ENCODE measurements at regions not wholly inside any gene's neighbourhood (a gene's known extent, or its start where the extent isn't known, plus 50 kb on each side); places are given as distances from the start of the nearest gene placed in this dataset.
A peak's percentile ranks its signal among the peaks of the same experiment; 100 is the strongest.

DNA sequence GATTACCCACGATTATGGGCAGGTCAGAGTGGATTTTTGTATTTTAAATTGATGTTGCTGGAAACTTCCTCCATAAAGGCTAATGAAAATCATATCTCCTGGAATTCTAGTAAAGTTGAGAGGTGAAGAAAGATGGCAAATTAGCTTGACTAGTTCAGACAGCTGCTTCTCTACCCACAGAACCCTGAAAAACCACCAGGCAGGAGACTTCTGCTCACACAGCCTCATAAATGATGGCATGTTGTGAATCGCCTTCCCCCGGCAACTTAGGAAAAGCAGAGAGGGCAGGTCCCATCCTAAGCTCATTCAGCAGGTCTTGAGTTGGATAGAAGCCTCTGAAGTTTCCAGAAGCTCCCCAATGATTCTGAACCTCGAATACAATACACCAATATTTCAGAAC is 87.6 kb upstream of the SLC7A1 start:
- no peaks in the 10 kb centered on the region for H3K4me1 Mint-ChIP-seq (ENCODE audit: low read depth)
- peaks cover 14% of the 10 kb centered on the region for H3K27me3 Mint-ChIP-seq
- H3K9me3 Mint-ChIP-seq = no peaks in the 10 kb centered on the region
- no peak overlapping the region for H3K4me3 Mint-ChIP-seq
- no peak overlapping the region for H3K27ac Mint-ChIP-seq
- no peaks in the 10 kb centered on the region for H3K36me3 Mint-ChIP-seq (ENCODE audit: low read depth)

DNA sequence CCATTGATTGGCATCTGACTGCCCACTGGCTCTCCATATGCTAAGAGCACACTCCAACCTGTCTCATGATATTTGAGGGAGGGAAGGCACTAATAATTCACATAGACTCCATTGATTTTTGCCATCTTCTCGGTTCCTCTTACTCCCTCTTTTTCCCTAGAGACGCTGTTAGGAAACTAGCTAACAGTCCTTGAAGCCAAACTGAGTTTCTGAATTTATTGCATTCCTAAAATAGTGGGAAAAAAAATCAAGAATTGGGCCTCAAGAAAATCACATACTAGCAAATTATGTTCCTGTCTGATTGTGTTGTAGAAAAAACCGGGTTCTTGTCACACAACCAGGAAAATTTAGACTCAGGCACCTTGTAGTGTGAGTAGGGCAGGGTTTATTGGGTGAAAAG is 86.4 kb upstream of the SLC7A1 start:
- no peaks in the 10 kb centered on the region for H3K9me3 Mint-ChIP-seq
- H3K4me1 Mint-ChIP-seq (ENCODE audit: low read depth) = no peaks in the 10 kb centered on the region
- H3K4me3 Mint-ChIP-seq = no peak overlapping the region
- no peak overlapping the region for H3K27ac Mint-ChIP-seq
- no peaks in the 10 kb centered on the region for H3K36me3 Mint-ChIP-seq (ENCODE audit: low read depth)
- H3K27me3 Mint-ChIP-seq = peaks cover 14% of the 10 kb centered on the region

DNA sequence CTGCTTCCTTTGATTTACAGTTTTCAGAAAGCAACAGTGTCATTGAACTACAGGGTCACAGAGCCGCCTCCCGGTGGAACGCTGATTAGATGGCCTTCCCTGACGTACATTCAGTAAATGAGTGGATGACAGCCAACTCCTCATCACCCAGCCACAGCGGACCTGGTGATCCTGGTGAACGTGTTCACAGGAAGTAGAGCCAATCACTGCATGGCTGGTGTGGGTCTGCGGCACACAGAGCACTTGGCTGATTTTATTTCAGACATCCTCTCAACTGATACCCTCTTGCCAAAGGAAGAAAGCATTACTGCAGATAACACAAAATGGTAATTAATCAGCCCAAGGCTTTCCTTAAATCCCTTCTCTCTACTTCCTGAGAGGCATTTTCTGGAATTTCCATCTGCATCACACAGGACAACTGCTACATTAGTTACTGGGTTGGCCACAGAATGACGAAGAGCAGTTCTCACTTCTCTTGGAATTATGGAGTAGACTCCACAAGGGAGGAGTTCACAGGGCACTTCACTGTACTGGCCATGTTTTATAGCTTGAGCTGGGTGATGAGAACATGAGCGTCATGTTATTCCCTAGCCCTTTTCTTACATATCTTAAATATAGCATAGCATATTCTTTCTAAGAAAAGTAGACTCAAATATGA is 84.0 kb upstream of the SLC7A1 start:
- Mint-ChIP-seq H3K36me3 (ENCODE audit: low read depth) (no peaks in the 10 kb centered on the region), H3K27me3 (peaks cover 14% of the 10 kb centered on the region), H3K9me3 (no peaks in the 10 kb centered on the region), H3K4me1 (ENCODE audit: low read depth) (no peaks in the 10 kb centered on the region), H3K27ac (no peak overlapping the region), H3K4me3 (no peak overlapping the region)

DNA sequence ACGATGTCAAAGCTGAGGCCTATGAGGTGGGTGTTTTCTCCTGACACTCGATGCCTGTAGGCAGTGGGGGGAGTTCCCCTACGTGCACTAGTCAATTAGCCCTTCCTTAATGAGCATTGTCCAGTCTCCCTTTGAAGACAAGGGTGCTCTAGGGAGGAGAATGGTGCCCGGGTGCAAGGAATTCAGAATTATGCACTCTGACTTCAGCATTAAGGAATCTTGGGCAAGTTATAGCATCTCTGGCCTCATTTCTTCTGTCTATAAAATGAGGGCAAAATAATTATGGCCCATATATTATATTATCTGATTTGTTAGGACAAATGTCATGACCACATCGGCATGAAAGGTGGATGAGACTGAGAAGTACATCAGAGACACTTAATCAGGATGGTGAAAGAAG is 82.1 kb upstream of the SLC7A1 start:
- Mint-ChIP-seq H3K4me1 (ENCODE audit: low read depth) (no peaks in the 10 kb centered on the region), H3K9me3 (peaks cover 4% of the 10 kb centered on the region), H3K36me3 (ENCODE audit: low read depth) (no peaks in the 10 kb centered on the region), H3K27me3 (peaks cover 14% of the 10 kb centered on the region), H3K4me3 (no peak overlapping the region), H3K27ac (no peak overlapping the region)

DNA sequence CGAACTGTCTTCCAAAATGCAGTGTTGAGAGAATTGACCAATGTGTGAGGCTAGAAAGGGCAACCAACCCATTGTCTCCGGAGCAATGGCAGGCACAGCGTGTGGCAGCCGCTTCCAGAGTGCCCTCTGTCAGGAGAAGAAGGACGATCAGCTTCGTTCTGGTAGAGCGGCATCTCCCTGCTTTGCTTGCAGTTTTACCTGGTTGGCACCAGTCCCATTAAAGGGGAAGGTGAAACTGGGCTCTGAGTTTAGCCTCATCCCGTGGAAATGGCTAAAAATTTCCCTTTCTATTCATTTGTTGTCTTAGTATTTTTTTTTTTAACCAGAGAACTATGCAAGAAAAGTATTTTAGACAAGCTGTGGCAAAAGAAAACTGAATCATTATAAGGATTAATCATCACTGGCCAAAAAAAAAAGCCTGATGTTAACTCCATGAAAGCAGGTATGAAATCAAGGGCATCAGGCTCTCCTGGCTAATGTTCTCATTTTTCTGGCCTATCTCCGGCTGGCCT is 81.5 kb upstream of the SLC7A1 start:
- H3K4me3 Mint-ChIP-seq = no peak overlapping the region
- H3K36me3 Mint-ChIP-seq (ENCODE audit: low read depth) = no peaks in the 10 kb centered on the region
- H3K27me3 Mint-ChIP-seq = peaks cover 14% of the 10 kb centered on the region
- peaks cover 4% of the 10 kb centered on the region for H3K9me3 Mint-ChIP-seq
- H3K4me1 Mint-ChIP-seq (ENCODE audit: low read depth) = no peaks in the 10 kb centered on the region
- H3K27ac Mint-ChIP-seq = no peak overlapping the region

DNA sequence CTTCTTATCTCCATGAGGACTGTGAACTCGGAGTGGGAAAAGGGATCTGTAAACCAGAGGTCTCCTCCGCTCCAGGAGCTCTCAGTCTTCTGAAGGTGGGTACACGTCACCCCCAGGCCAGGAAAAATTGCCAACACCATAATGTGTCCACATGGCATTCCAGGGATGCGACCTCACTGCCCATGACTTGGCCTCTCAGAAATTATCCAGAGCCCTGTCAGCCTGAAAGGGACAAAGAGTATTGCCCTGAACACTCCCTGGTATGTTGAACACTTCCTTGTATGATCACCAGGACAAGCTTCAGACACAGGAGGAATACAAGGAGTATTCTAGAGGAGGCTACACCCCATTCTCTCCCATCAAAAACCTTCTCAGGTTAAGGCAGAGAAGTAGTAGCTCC is 81.0 kb upstream of the SLC7A1 start:
- Mint-ChIP-seq H3K27ac (no peak overlapping the region), H3K36me3 (ENCODE audit: low read depth) (no peaks in the 10 kb centered on the region)

DNA sequence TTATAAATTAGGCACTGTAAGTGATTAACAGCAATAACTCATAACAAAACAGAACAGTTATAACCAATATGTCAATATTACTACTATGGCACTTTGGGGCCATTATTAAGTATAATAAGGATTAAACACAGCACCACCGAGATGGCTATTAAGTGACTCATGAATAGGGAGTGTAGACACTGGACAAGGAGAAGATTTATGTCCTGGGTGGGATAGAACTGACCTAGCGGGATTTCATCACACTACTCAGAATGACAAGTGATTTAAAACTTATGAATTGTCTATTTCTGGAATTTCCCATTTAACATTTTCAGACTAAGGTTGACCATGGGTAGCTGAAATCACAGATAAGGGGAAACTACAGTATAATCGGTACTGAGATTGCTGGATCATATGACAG is 79.0 kb upstream of the SLC7A1 start:
- peaks cover 4% of the 10 kb centered on the region for H3K9me3 Mint-ChIP-seq
- H3K4me1 Mint-ChIP-seq (ENCODE audit: low read depth) = no peaks in the 10 kb centered on the region
- H3K27me3 Mint-ChIP-seq = peaks cover 7% of the 10 kb centered on the region
- no peak overlapping the region for H3K4me3 Mint-ChIP-seq
- H3K36me3 Mint-ChIP-seq (ENCODE audit: low read depth) = no peaks in the 10 kb centered on the region
- no peak overlapping the region for H3K27ac Mint-ChIP-seq

More for the DNA sequence above, 81.0 kb upstream of the SLC7A1 start:
- peaks cover 14% of the 10 kb centered on the region for H3K27me3 Mint-ChIP-seq
- H3K9me3 Mint-ChIP-seq = peaks cover 4% of the 10 kb centered on the region
- no peaks in the 10 kb centered on the region for H3K4me1 Mint-ChIP-seq (ENCODE audit: low read depth)
- H3K4me3 Mint-ChIP-seq = no peak overlapping the region

DNA sequence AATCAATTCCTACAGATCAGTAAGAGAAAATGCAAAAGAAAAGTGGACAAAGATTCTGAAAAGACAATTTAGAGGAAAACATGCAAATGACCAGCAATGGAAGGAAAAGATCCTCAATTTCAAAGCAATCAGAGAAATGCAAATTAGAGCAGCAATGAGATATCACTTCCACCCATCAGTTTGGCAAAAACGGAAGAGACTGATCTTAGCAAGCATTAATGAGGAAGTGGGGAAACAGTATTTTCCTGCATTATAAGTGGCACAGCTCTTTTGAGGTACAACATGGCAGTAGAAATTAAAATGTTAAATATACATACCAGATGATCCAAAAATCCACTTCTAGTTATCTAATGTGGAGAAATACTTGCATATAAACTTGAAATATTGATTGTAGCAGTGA is 69.1 kb upstream of the SLC7A1 start:
- Mint-ChIP-seq H3K36me3 (ENCODE audit: low read depth) (peaks cover 11% of the 10 kb centered on the region), H3K27me3 (peaks cover 31% of the 10 kb centered on the region), H3K4me3 (no peak overlapping the region), H3K27ac (no peak overlapping the region), H3K9me3 (peaks cover 40% of the 10 kb centered on the region), H3K4me1 (ENCODE audit: low read depth) (no peaks in the 10 kb centered on the region)

DNA sequence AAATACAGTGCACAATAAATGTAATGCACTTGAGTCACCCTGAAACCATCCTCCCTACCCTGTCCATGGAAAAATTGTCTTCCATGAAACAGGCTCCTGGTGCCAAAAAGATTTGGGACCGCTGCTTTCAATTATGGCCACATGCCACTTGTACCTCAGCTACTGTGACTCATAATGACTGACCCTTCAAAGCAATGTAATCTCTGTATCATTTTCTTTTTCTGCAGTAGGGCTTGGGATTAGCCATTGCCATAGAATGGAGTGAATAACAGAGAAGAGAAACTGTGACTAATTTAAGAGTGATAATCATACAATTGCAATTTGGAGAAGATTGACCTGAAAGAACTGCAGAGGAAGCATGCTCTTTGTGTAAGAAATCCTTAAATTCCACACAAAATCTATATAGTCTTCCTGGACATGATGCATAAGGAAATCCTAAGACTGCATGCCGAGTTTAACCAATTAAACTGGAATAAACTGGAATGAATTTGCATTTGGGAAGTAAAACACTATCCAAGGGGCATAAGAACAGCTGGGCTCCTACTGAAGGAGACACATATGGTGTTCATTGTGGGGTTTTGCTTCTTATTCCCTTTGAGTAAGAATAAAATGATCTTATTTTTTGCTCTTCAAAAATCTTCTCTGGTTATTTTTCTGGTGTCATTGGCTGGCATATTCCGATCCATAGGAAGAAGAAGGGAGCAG is 59.5 kb upstream of the SLC7A1 start:
- H3K9me3 Mint-ChIP-seq = peaks cover 17% of the 10 kb centered on the region
- no peaks in the 10 kb centered on the region for H3K4me1 Mint-ChIP-seq (ENCODE audit: low read depth)
- no peak overlapping the region for H3K4me3 Mint-ChIP-seq
- no peaks in the 10 kb centered on the region for H3K27me3 Mint-ChIP-seq
- peaks cover 12% of the 10 kb centered on the region for H3K36me3 Mint-ChIP-seq (ENCODE audit: low read depth)
- no peak overlapping the region for H3K27ac Mint-ChIP-seq

DNA sequence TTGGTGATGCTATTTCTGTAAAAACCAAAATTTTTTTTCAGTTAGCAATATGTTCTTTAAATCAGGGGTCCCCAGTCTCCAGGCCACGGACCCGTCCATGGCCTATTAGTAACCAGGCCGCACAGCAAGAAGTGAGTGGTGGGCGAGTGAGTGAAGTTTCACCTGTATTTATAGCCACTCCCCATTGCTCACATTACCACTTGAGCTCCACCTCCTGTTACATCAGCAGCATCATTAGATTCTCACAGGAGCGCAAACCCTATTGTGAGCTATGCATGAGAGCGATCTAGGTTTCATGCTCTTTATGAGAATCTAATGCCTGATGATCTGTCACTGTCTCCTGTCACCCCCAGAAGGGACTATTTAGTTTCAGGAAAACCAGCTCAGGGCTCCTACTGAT is 58.9 kb upstream of the SLC7A1 start:
- H3K27ac Mint-ChIP-seq = no peak overlapping the region
- peaks cover 11% of the 10 kb centered on the region for H3K9me3 Mint-ChIP-seq
- H3K27me3 Mint-ChIP-seq = no peaks in the 10 kb centered on the region
- H3K36me3 Mint-ChIP-seq (ENCODE audit: low read depth) = peaks cover 7% of the 10 kb centered on the region
- no peak overlapping the region for H3K4me3 Mint-ChIP-seq
- H3K4me1 Mint-ChIP-seq (ENCODE audit: low read depth) = no peaks in the 10 kb centered on the region

DNA sequence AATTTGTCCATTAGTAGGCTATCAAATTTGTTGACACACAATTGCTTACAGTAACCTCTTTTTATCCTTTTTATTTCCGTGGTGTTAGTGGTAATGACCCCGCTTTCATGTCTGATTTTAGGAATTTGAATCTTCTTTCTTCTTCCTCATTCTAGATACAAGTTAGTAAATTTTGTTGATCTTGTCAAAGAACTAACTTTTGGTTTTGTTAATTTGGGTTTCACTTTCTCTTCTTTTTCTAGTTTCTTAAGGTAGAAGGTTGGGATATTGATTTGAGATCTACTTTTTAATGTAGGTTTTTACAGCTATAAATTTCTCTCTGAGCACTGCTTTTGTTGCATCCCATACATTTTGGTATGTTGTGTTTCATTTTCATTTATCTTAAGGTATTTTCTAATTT is 53.3 kb upstream of the SLC7A1 start:
- Mint-ChIP-seq H3K27me3 (peaks cover 3% of the 10 kb centered on the region), H3K4me3 (peak overlapping the region; percentile 71), H3K9me3 (peaks cover 6% of the 10 kb centered on the region), H3K36me3 (ENCODE audit: low read depth) (peaks cover 3% of the 10 kb centered on the region), H3K4me1 (ENCODE audit: low read depth) (peaks cover 11% of the 10 kb centered on the region), H3K27ac (peak overlapping the region; percentile 39)
